C4-2B (cell line): ENCODE measurements at regions not wholly inside any gene's neighbourhood (a gene's known extent, or its start where the extent isn't known, plus 50 kb on each side); places are given as distances from the start of the nearest gene placed in this dataset.

Source experiments
- H3K27ac ChIP-seq: fragments of 450-650 bp; 2 replicates; pipeline ENCODE4 v1.5.1; 2017
- ZFX ChIP-seq: fragments of 450-650 bp; IDR thresholded peaks from 2 replicates; pipeline ENCODE4 v1.6.1; 2017
- TF ChIP-seq, protein P1 (sequence below): fragments of 450-650 bp; conservative IDR thresholded peaks from 2 replicates; pipeline ENCODE4 v1.5.1; 2017; ENCODE audit warnings: mild to moderate bottlenecking

DNA sequence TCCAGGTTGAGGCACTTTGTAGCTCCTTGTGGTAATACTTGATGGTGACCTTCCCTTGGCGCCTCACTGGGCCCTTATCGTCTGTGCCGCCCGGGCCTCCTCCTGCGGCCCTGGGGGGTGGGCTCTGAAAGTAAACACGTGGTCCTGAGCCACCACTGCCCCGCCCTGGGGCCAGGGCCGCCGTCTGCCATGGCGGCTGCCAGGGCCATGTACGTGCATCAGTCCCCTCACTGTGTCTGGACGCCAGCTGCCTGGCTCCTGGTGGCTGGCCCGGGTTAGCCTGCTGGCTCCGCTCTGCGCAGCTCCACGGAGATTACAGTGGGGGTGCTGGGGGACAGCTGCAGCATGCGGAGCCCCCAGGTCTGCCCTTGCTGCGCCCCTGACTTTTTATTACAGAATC lies 81.8 kb upstream of the CENPW start:
- TF ChIP-seq ZFX: no peak
- TF ChIP-seq, protein P1, sequence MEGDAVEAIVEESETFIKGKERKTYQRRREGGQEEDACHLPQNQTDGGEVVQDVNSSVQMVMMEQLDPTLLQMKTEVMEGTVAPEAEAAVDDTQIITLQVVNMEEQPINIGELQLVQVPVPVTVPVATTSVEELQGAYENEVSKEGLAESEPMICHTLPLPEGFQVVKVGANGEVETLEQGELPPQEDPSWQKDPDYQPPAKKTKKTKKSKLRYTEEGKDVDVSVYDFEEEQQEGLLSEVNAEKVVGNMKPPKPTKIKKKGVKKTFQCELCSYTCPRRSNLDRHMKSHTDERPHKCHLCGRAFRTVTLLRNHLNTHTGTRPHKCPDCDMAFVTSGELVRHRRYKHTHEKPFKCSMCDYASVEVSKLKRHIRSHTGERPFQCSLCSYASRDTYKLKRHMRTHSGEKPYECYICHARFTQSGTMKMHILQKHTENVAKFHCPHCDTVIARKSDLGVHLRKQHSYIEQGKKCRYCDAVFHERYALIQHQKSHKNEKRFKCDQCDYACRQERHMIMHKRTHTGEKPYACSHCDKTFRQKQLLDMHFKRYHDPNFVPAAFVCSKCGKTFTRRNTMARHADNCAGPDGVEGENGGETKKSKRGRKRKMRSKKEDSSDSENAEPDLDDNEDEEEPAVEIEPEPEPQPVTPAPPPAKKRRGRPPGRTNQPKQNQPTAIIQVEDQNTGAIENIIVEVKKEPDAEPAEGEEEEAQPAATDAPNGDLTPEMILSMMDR: no peak
- H3K27ac ChIP-seq: no peak overlapping the region

DNA sequence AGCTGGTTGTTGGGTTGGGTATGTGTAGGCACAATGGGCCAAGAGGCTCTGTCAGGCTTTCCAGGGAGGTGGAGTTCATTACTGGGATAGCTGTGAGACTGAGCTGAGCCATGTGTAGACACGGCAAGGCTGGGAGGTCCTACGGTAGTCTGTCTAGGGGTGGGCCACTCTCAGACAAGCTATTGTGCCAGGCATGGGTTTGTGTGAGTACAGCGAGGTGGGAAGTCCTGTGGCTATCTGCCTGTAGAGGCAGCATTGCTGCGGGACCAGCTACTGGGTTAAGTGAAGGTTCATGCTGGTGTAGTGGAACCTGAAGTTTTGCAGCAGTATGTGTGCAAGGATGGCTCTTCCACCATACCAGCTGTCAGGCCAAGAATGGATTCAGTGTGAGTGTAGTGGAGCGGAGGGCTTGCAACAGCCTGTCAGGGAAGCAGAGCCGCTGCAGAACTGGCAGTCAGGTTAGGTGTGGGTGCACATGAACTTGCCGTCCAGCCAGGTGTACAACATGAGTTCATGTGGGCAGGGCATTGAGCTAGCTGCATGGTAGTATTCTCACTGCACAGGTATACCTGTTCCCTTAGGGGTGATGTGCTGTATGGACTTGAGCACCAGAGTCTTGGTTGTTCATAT lies 78.0 kb upstream of the CENPW start:
- no peak overlapping the region for H3K27ac ChIP-seq
- TF ChIP-seq ZFX: no peak
- TF ChIP-seq, protein P1: no peak

DNA sequence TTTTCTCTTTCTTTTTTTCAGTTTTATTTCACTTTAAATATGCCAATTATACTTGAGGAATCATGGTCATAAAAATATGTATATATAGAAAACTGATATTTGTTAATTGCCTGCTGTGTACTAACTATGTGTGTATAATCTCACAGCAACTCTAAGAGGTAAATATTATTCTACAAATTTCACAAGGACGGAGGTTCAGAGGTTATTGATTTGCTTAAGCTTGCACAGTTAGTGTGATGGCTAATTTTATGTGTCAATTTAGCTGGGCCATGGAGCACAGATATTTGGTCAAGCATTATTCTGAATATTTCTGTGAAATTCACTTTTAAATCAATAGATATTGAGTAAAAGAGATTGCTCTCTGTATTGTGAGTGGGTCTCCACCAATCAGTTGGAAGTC lies 75.7 kb upstream of the CENPW start:
- H3K27ac ChIP-seq: no peak overlapping the region
- no peak for TF ChIP-seq ZFX
- TF ChIP-seq, protein P1: no peak

DNA sequence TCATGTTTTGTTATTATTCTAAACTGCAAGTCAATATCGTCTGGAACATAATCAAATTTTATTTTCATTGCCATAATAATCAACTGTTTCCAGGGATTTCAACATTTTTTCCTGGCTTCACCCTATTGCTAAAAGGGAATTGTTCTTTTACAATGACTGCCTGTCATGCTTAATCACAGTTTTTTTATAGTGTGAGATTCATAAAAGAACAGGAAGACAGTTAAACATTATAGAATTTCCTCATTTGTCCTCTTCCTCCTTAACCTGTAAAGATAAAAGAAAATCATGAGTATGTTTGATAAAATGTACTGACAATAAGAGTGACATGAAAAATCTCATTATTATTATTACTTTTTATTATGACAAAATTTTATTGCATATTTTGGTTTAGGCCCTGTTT lies 73.3 kb upstream of the CENPW start:
- no peak overlapping the region for H3K27ac ChIP-seq
- TF ChIP-seq, protein P1: no peak
- no peak for TF ChIP-seq ZFX

DNA sequence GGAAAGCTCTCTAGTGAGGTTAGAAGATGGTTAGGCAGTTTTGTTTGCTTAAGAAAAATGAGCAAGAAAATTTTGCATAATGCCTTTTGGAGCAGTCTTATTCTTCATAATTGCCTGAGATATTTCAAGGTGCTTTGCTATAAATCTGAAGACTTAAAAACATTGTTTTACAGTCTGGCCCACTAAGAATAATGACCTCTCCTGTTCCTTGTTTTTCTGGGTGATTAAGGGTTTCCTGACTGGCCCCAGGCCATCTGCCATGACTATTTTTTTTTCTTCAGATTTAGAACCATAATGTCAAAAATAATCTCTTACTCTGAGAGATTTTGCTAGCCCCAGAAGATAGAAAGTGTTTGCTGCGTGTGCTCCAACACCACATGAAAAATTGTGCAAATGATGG lies 72.3 kb upstream of the CENPW start:
- TF ChIP-seq, protein P1: no peak
- no peak for TF ChIP-seq ZFX
- H3K27ac ChIP-seq: no peak overlapping the region

DNA sequence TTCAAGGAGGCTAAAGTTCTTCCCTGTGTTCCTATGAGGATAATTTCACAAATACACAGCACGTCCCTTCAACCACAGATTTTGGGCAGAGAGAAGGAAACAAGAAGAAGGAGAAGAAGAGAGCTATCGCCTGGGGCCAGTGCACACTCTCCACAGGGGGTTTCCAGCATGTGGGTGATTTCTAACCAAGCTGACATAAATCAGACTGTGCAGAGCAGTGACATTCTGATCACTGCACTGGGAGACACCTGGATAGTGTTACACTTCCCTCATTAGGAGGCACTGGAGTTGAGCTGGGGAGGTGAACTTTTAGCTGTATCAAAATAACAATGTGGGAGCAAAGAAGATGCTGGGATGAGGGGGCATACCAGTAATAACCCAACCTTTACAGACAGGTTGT lies 71.8 kb upstream of the CENPW start:
- H3K27ac ChIP-seq: no peak overlapping the region
- TF ChIP-seq ZFX: no peak
- TF ChIP-seq, protein P1: no peak

DNA sequence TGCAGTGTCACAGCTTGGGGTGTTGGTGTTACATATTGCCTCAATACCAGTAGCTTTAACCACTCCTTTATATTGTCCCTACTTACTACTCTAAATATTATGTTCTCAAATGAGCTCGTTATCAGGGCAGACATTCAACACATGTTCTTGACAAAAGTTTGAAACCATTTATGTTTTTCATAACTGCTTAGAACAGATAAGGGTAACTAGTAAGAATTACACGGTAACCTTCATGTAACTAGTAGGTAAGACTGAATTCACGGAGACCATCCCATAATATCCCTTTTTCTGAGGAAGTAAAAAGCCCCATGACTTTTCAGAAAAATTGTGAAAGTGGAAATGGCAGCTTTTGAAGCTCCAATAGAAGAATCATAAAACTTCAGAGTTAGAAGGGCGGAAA lies 59.6 kb upstream of the CENPW start:
- no peak for TF ChIP-seq ZFX
- TF ChIP-seq, protein P1: no peak
- no peak overlapping the region for H3K27ac ChIP-seq
